Nephron (organoid): ENCODE measurements at regions not wholly inside any gene's neighbourhood (a gene's known extent, or its start where the extent isn't known, plus 50 kb on each side); places are given as distances from the start of the nearest gene placed in this dataset.
A peak's percentile ranks its signal among the peaks of the same experiment; 100 is the strongest.

Experiments used
- H3K27ac Mint-ChIP-seq, 3 experiments: 2 replicates each; pipeline ENCODE4 v1.8.0; 2020; ENCODE audit warnings: mixed read lengths in 3 of 3, mild to moderate bottlenecking in 2 of 3, moderate library complexity in 1 of 3
- H3K27me3 Mint-ChIP-seq: 2 replicates; pipeline ENCODE4 v1.8.0; 2021; ENCODE audit warnings: low read depth, mild to moderate bottlenecking, moderate library complexity, mixed read lengths
- H3K36me3 Mint-ChIP-seq: 2 replicates; pipeline ENCODE4 v1.8.0; 2020; ENCODE audit warnings: low read depth, mixed read lengths
- H3K4me1 Mint-ChIP-seq: 2 replicates; pipeline ENCODE4 v1.8.0; 2020; ENCODE audit warnings: mixed read lengths
- H3K4me3 Mint-ChIP-seq, 3 experiments: 2 replicates each; pipeline ENCODE4 v1.8.0; 2020; ENCODE audit warnings: mild to moderate bottlenecking in 3 of 3, mixed read lengths in 3 of 3, moderate library complexity in 2 of 3
- H3K9me3 Mint-ChIP-seq: 2 replicates; pipeline ENCODE4 v1.8.0; 2020; ENCODE audit warnings: mixed read lengths
- TF ChIP-seq, protein P1 (sequence below), 3 experiments: fragments of 200-600 bp; sonication (generic); IDR thresholded peaks; one replicate each; pipeline ENCODE4 v1.5.0; 2021; ENCODE audit warnings: antibody characterized with exemption in 3 of 3; ENCODE audit not compliant: unreplicated experiment in 3 of 3

- Mint-ChIP-seq H3K4me3 (no peak overlapping the region), H3K27me3 (peaks cover 12% of the 10 kb centered on the region), H3K36me3 (no peaks in the 10 kb centered on the region), H3K27ac (no peak overlapping the region), H3K9me3 (no peaks in the 10 kb centered on the region), H3K4me1 (no peaks in the 10 kb centered on the region)
- TF ChIP-seq, protein P1, sequence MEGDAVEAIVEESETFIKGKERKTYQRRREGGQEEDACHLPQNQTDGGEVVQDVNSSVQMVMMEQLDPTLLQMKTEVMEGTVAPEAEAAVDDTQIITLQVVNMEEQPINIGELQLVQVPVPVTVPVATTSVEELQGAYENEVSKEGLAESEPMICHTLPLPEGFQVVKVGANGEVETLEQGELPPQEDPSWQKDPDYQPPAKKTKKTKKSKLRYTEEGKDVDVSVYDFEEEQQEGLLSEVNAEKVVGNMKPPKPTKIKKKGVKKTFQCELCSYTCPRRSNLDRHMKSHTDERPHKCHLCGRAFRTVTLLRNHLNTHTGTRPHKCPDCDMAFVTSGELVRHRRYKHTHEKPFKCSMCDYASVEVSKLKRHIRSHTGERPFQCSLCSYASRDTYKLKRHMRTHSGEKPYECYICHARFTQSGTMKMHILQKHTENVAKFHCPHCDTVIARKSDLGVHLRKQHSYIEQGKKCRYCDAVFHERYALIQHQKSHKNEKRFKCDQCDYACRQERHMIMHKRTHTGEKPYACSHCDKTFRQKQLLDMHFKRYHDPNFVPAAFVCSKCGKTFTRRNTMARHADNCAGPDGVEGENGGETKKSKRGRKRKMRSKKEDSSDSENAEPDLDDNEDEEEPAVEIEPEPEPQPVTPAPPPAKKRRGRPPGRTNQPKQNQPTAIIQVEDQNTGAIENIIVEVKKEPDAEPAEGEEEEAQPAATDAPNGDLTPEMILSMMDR (IDR thresholded peaks at IDR 0.05; ENCODE audit: unreplicated experiment in 3 of 3) = no peak
Observed at GRCh38 chr17:71234349-71234748, 886.5 kb upstream of the SOX9 start.

- Mint-ChIP-seq H3K36me3 (no peaks in the 10 kb centered on the region), H3K27ac (no peak overlapping the region), H3K27me3 (peaks cover 15% of the 10 kb centered on the region), H3K9me3 (no peaks in the 10 kb centered on the region), H3K4me1 (no peaks in the 10 kb centered on the region), H3K4me3 (no peak overlapping the region)
- TF ChIP-seq, protein P1 (IDR thresholded peaks at IDR 0.05; ENCODE audit: unreplicated experiment in 3 of 3) = peak in 2 of 3 experiments; percentile 23 to 29
Observed at GRCh38 chr17:71237903-71238538, 882.8 kb upstream of the SOX9 start.

DNA sequence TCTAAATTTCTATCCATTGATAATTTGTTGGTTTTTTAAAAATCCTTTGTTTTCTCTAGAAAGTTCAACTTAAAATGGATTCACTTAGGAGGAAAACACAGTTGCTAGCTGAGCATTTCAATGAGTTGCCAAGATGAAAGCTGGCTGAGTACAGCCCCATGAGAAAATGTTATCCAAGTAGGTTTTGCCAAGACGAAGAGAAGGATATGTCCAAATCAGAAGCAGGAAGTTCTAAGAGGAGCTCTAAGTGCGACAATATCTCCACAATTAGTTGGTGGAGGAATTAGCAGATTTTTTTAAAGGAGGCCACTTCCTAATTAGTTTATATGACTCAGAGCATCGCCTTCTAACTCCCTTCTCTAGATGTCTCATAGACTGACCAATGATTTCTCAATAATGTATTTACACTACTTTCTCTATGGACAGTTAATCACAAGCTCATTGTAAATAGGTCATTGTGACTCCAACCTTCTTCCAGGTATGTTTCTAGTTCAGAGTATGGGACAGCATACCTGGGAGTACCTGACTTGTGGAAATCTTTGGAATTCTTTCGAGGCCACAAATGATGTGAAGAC is 873.3 kb upstream of the SOX9 start:
- Mint-ChIP-seq H3K4me1 (no peaks in the 10 kb centered on the region), H3K9me3 (peaks cover 2% of the 10 kb centered on the region), H3K27ac (no peak overlapping the region), H3K27me3 (peaks cover 2% of the 10 kb centered on the region), H3K4me3 (no peak overlapping the region), H3K36me3 (no peaks in the 10 kb centered on the region)
- TF ChIP-seq, protein P1 (IDR thresholded peaks at IDR 0.05; ENCODE audit: unreplicated experiment in 3 of 3) = no peak

DNA sequence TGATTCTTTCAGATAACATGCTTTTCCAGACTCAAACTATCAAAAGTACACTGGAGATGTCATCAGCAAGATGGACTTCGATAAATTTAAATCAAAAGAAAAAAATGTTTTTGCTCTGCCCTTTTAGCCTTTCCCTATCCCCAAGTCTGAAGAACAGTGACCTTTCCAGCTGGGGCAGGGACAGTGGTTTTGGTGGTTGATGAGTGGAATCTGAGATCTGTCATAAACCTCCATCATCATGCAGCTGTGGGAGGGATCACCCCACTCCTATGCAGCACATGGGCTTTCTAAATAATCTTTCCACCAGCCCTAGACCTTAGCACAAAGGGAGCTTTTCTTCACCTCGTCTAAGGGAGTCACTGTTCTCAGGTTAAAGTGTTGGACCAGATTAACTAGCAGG is 869.5 kb upstream of the SOX9 start:
- TF ChIP-seq, protein P1 (IDR thresholded peaks at IDR 0.05; ENCODE audit: unreplicated experiment in 3 of 3) = no peak
- H3K9me3 Mint-ChIP-seq = no peaks in the 10 kb centered on the region
- H3K4me1 Mint-ChIP-seq = no peaks in the 10 kb centered on the region
- H3K4me3 Mint-ChIP-seq = no peak overlapping the region
- H3K36me3 Mint-ChIP-seq = no peaks in the 10 kb centered on the region
- H3K27ac Mint-ChIP-seq = no peak overlapping the region
- peaks cover 4% of the 10 kb centered on the region for H3K27me3 Mint-ChIP-seq

GRCh38 chr17:71251951-71252350 is 868.9 kb upstream of the SOX9 start:
- TF ChIP-seq, protein P1 (IDR thresholded peaks at IDR 0.05; ENCODE audit: unreplicated experiment in 3 of 3) = no peak
- H3K27ac Mint-ChIP-seq = no peak overlapping the region
- H3K9me3 Mint-ChIP-seq = no peaks in the 10 kb centered on the region
- no peak overlapping the region for H3K4me3 Mint-ChIP-seq
- no peaks in the 10 kb centered on the region for H3K4me1 Mint-ChIP-seq
- no peaks in the 10 kb centered on the region for H3K36me3 Mint-ChIP-seq
- H3K27me3 Mint-ChIP-seq = peaks cover 4% of the 10 kb centered on the region

- no peaks in the 10 kb centered on the region for H3K36me3 Mint-ChIP-seq
- H3K4me3 Mint-ChIP-seq = no peak overlapping the region
- no peaks in the 10 kb centered on the region for H3K4me1 Mint-ChIP-seq
- TF ChIP-seq, protein P1 (IDR thresholded peaks at IDR 0.05; ENCODE audit: unreplicated experiment in 3 of 3) = no peak
- no peak overlapping the region for H3K27ac Mint-ChIP-seq
- H3K27me3 Mint-ChIP-seq = peaks cover 4% of the 10 kb centered on the region
- H3K9me3 Mint-ChIP-seq = no peaks in the 10 kb centered on the region
Observed at GRCh38 chr17:71252436-71252835, 868.4 kb upstream of the SOX9 start.
